GM18508 (cell line): ENCODE measurements at regions not wholly inside any gene's neighbourhood (a gene's known extent, or its start where the extent isn't known, plus 50 kb on each side); places are given as distances from the start of the nearest gene placed in this dataset.
"Not testable (repeated sequence)": the region's sequence is repeated elsewhere in the genome, so short reads cannot be mapped to it uniquely, and the experiment has no call there.

Source experiments
- ATAC-seq: cut with Tn5 transposase; IDR thresholded peaks from one replicate; pipeline ENCODE4 v1.9.1; 2021; ENCODE audit warnings: moderate number of reproducible peaks; ENCODE audit not compliant: insufficient read depth, unreplicated experiment

- ATAC-seq, result not testable (repeated sequence)
Measured at GRCh38 chr9:75820471-75821115, 69.9 kb upstream of the PCSK5 start.

GRCh38 chr9:75823151-75823550 is 67.3 kb upstream of the PCSK5 start:
- no peak for ATAC-seq

GRCh38 chr9:75824816-75825568 is 65.5 kb upstream of the PCSK5 start:
- no peak for ATAC-seq

- ATAC-seq, result no peak
Measured at GRCh38 chr9:75826314-75826713, 64.2 kb upstream of the PCSK5 start.

- no peak for ATAC-seq
Measured at GRCh38 chr9:75830303-75830702, 60.2 kb upstream of the PCSK5 start.

- ATAC-seq, result no peak
Measured at GRCh38 chr9:75833778-75834177, 56.7 kb upstream of the PCSK5 start.

- ATAC-seq, result no peak
Measured at GRCh38 chr9:75834878-75835277, 55.6 kb upstream of the PCSK5 start.
